Transverse colon (tissue), 4 donors: ENCODE measurements at regions not wholly inside any gene's neighbourhood (a gene's known extent, or its start where the extent isn't known, plus 50 kb on each side); places are given as distances from the start of the nearest gene placed in this dataset.
A peak's percentile ranks its signal among the peaks of the same experiment; 100 is the strongest.

Experiments
- DNase-seq: peaks from one replicate; pipeline ENCODE4 v3.0.0-alpha.2; 2019
- H3K27ac ChIP-seq, 4 donors: fragments of 200-600 bp; sonication (generic); 2 replicates each; pipeline ENCODE4 v1.5.1; 2016 to 2018; ENCODE audit warnings: inconsistent platforms in 4 of 4
- H3K27me3 ChIP-seq: fragments of 200-600 bp; sonication (generic); 2 replicates; pipeline ENCODE4 v1.5.1; 2017; ENCODE audit warnings: inconsistent platforms
- H3K36me3 ChIP-seq, 4 donors: fragments of 200-600 bp; sonication (generic); 2 replicates each; pipeline ENCODE4 v1.5.1; 2017 to 2019; ENCODE audit warnings: inconsistent platforms in 4 of 4
- H3K4me1 ChIP-seq, 4 donors: fragments of 200-600 bp; sonication (generic); 2 replicates each; pipeline ENCODE4 v1.5.1; 2017 to 2020; ENCODE audit warnings: inconsistent platforms in 4 of 4
- H3K4me3 ChIP-seq, 4 donors: fragments of 200-600 bp; sonication (generic); 1 replicate in 1 of 4; 2 replicates in 3 of 4; pipeline versions ENCODE4 v1.5.1 to v1.6.1; 2017 to 2019; ENCODE audit warnings: inconsistent platforms in 4 of 4
- H3K9me3 ChIP-seq, 2 donors: fragments of 200-600 bp; sonication (generic); 2 replicates each; pipeline ENCODE4 v1.5.1; 2017 to 2019; ENCODE audit warnings: inconsistent platforms in 2 of 2
- CTCF ChIP-seq, 5 experiments: fragments of 200-600 bp in 3 of 5; fragments of 450-650 bp in 2 of 5; sonication (generic) in 3 of 5; IDR thresholded peaks; 1 replicate in 2 of 5; 2 replicates in 3 of 5; pipeline ENCODE4 v1.5.1; 2016 to 2017; ENCODE audit warnings: antibody characterized with exemption in 5 of 5, inconsistent platforms in 3 of 5, mild to moderate bottlenecking in 2 of 5, moderate library complexity in 1 of 5
- EP300 ChIP-seq: sonication (generic); formaldehyde crosslinking; IDR thresholded peaks from one replicate; pipeline ENCODE4 v1.6.1; 2017; ENCODE audit warnings: antibody characterized with exemption, low read depth
- POLR2A ChIP-seq: fragments of 450-650 bp; IDR thresholded peaks from one replicate; pipeline ENCODE4 v1.6.1; 2016; ENCODE audit warnings: antibody characterized with exemption, mild to moderate bottlenecking, moderate library complexity
- POLR2AphosphoS5 ChIP-seq, 3 donors: sonication (generic); formaldehyde crosslinking; IDR thresholded peaks; one replicate each; pipeline ENCODE4 v1.6.1; 2016; ENCODE audit warnings: antibody characterized with exemption in 3 of 3
- WGBS, 2 donors: methylation state at CpG; one replicate each; pipeline ENCODE4 v1.1.5; 2018; ENCODE audit warnings: low coverage in 1 of 2; 5-methylcytosine and 5-hydroxymethylcytosine counted together
- in situ Hi-C, 4 donors: fragments of 200-750 bp; cut with MboI; loops; one replicate each; pipeline versions ENCODE4 v1.15.0 to v1.15.1; 2017; ENCODE audit warnings: low sequenced_read_pairs in 3 of 4, low pct_ligation_motif_present in 1 of 4, low pct_unique_long_range_greater_than_20kb in 1 of 4
- intact Hi-C: fragments of 100-400 bp; cut with DNase I; formaldehyde crosslinking; loops from one replicate; pipeline ENCODE4 v1.15.1; 2023; ENCODE audit warnings: low total_unique reads

- TF ChIP-seq CTCF (IDR thresholded peaks at IDR 0.05) (no peak), POLR2A (no peak)
- Histone ChIP-seq H3K27ac (no peak overlapping the region), H3K27me3 (no peaks in the 10 kb centered on the region), H3K4me3 (no peak overlapping the region), H3K4me1 (peaks cover 0 to 14% (median 10%) of the 10 kb centered on the region in 4 donors), H3K36me3 (no peaks in the 10 kb centered on the region), H3K9me3 (no peaks in the 10 kb centered on the region)
- no peak for DNase-seq
- intact Hi-C loops = no loop called here
- in situ Hi-C loops = no loop called here
- 58 to 70% methylated on average over 2 to 3 of the region's 3 CpGs for WGBS, 2 donors
These were observed 83.6 kb upstream of the MYL10 start for GRCh38 chr7:101712652-101713051.

GRCh38 chr7:101714097-101714496, 85.0 kb upstream of the MYL10 start:
- Histone ChIP-seq H3K27me3 (no peaks in the 10 kb centered on the region), H3K27ac (no peak overlapping the region), H3K36me3 (no peaks in the 10 kb centered on the region), H3K4me1 (peaks cover 0 to 11% (median 8%) of the 10 kb centered on the region in 4 donors), H3K4me3 (no peak overlapping the region), H3K9me3 (no peaks in the 10 kb centered on the region)
- in situ Hi-C loops (no loop called here), intact Hi-C loops (no loop called here)
- WGBS, 2 donors = 97% methylated on average over 7 of the region's 7 CpGs; no CpG with 5 or more reads in 1 of the 2 donors
- no peak for DNase-seq
- TF ChIP-seq CTCF (IDR thresholded peaks at IDR 0.05) (no peak), POLR2A (no peak)

- Histone ChIP-seq H3K4me1 (peaks cover 0 to 15% (median 8%) of the 10 kb centered on the region in 4 donors), H3K27me3 (no peaks in the 10 kb centered on the region), H3K27ac (peak overlapping the region in 3 of 4 donors; percentile 4 to 42 (median 21)), H3K9me3 (no peaks in the 10 kb centered on the region), H3K36me3 (no peaks in the 10 kb centered on the region), H3K4me3 (no peak overlapping the region)
- in situ Hi-C loops (no loop called here), intact Hi-C loops (no loop called here)
- 40 to 51% methylated on average over 1 to 25 of the region's 25 CpGs for WGBS, 2 donors
- TF ChIP-seq POLR2AphosphoS5 (IDR thresholded peaks at IDR 0.05) = peak in 2 of 3 donors; percentile 60 to 61
- no peak for TF ChIP-seq POLR2A
- TF ChIP-seq EP300 = no peak
- TF ChIP-seq CTCF (IDR thresholded peaks at IDR 0.05) = no peak
- peak; percentile 75 for DNase-seq
These were observed 88.7 kb upstream of the MYL10 start for GRCh38 chr7:101717628-101718357.

GRCh38 chr7:101718363-101719122, 89.4 kb upstream of the MYL10 start:
- H3K9me3 ChIP-seq = no peaks in the 10 kb centered on the region
- intact Hi-C loops = no loop called here
- no peak overlapping the region for H3K4me3 ChIP-seq
- WGBS, 2 donors = 75 to 86% methylated on average over 4 to 26 of the region's 26 CpGs
- DNase-seq = no peak
- no peaks in the 10 kb centered on the region for H3K36me3 ChIP-seq
- no peaks in the 10 kb centered on the region for H3K27me3 ChIP-seq
- no peak for TF ChIP-seq EP300
- TF ChIP-seq POLR2AphosphoS5 (IDR thresholded peaks at IDR 0.05) = no peak
- no peak for TF ChIP-seq POLR2A
- TF ChIP-seq CTCF (IDR thresholded peaks at IDR 0.05) = no peak
- H3K27ac ChIP-seq = peak overlapping the region in 2 of 4 donors; percentile 4 to 21
- in situ Hi-C loops = no loop called here
- peaks cover 0 to 16% (median 8%) of the 10 kb centered on the region in 4 donors for H3K4me1 ChIP-seq
